WI38 (cell line): ENCODE measurements at regions not wholly inside any gene's neighbourhood (a gene's known extent, or its start where the extent isn't known, plus 50 kb on each side); places are given as distances from the start of the nearest gene placed in this dataset.

Experiments
- H3K4me3 ChIP-seq: 2 replicates; pipeline ENCODE4 v1.5.1; 2011; ENCODE audit warnings: low read depth, mild to moderate bottlenecking, control low read depth, low read length
- CTCF ChIP-seq: IDR thresholded peaks from 2 replicates; pipeline ENCODE4 v1.5.1; 2012; ENCODE audit warnings: low read depth, mild to moderate bottlenecking, control low read depth, low read length

- H3K4me3 ChIP-seq = no peak overlapping the region
- no peak for TF ChIP-seq CTCF
Observed at GRCh38 chr6:74069089-74069581, 373.1 kb downstream of the CD109 start.

GRCh38 chr6:74066168-74066871 lies 370.3 kb downstream of the CD109 start:
- H3K4me3 ChIP-seq = no peak overlapping the region
- no peak for TF ChIP-seq CTCF

- H3K4me3 ChIP-seq = no peak overlapping the region
- no peak for TF ChIP-seq CTCF
Observed at GRCh38 chr6:74065705-74066104, 369.7 kb downstream of the CD109 start.

GRCh38 chr6:74063391-74063790 lies 367.4 kb downstream of the CD109 start:
- no peak overlapping the region for H3K4me3 ChIP-seq
- TF ChIP-seq CTCF = no peak

- no peak for TF ChIP-seq CTCF
Observed at GRCh38 chr6:74061201-74061600, 365.2 kb downstream of the CD109 start.

GRCh38 chr6:74060354-74060753 lies 364.4 kb downstream of the CD109 start:
- no peak overlapping the region for H3K4me3 ChIP-seq
- no peak for TF ChIP-seq CTCF

More at GRCh38 chr6:74061201-74061600, 365.2 kb downstream of the CD109 start:
- H3K4me3 ChIP-seq = no peak overlapping the region

- TF ChIP-seq CTCF = no peak
- H3K4me3 ChIP-seq = no peak overlapping the region
Observed at GRCh38 chr6:74058606-74059005, 362.6 kb downstream of the CD109 start.
